Liver (tissue), 8 donors: ENCODE measurements at regions not wholly inside any gene's neighbourhood (a gene's known extent, or its start where the extent isn't known, plus 50 kb on each side); places are given as distances from the start of the nearest gene placed in this dataset.
A peak's percentile ranks its signal among the peaks of the same experiment; 100 is the strongest.

Experiments
- DNase-seq: peaks from one replicate; pipeline ENCODE4 v3.0.0-alpha.2; 2017; ENCODE audit warnings: low spot score
- H3K27ac ChIP-seq, 2 donors: one replicate each; pipeline ENCODE4 v1.7.0; 2013; ENCODE audit warnings: inconsistent platforms in 2 of 2, low read length in 2 of 2, control low read depth in 1 of 2, low read depth in 1 of 2, mild to moderate bottlenecking in 1 of 2
- H3K27me3 ChIP-seq, 4 donors: one replicate each; pipeline versions ENCODE4 v1.6.1 to v1.7.0; 2013; ENCODE audit warnings: low read length in 3 of 4, inconsistent platforms in 1 of 4, mild to moderate bottlenecking in 1 of 4, moderate library complexity in 1 of 4; ENCODE audit not compliant: control insufficient read depth in 4 of 4, insufficient read depth in 4 of 4
- H3K36me3 ChIP-seq, 4 donors: one replicate each; pipeline versions ENCODE4 v1.6.1 to v1.7.0; 2013; ENCODE audit warnings: low read length in 3 of 4, mild to moderate bottlenecking in 3 of 4, low read depth in 1 of 4, moderate library complexity in 1 of 4; ENCODE audit not compliant: control insufficient read depth in 4 of 4, insufficient read depth in 3 of 4
- H3K4me1 ChIP-seq, 4 donors: one replicate each; pipeline versions ENCODE4 v1.6.1 to v1.7.0; 2013; ENCODE audit warnings: low read length in 3 of 4, mild to moderate bottlenecking in 3 of 4, moderate library complexity in 1 of 4; ENCODE audit not compliant: control insufficient read depth in 4 of 4, insufficient read depth in 4 of 4
- H3K4me3 ChIP-seq, 3 donors: one replicate each; pipeline versions ENCODE4 v1.6.1 to v1.7.0; 2013; ENCODE audit warnings: low read length in 3 of 3, control low read depth in 1 of 3, low read depth in 1 of 3, mild to moderate bottlenecking in 1 of 3
- H3K9ac ChIP-seq, 2 donors: one replicate each; pipeline ENCODE4 v1.7.0; 2013; ENCODE audit warnings: low read length in 2 of 2, mild to moderate bottlenecking in 2 of 2, moderate library complexity in 2 of 2, control low read depth in 1 of 2, low read depth in 1 of 2
- H3K9me3 ChIP-seq, 4 donors: one replicate each; pipeline versions ENCODE4 v1.6.1 to v1.7.0; 2013; ENCODE audit warnings: low read length in 3 of 4; ENCODE audit not compliant: control insufficient read depth in 4 of 4
- EGR1 ChIP-seq, 2 donors: IDR thresholded peaks; 2 replicates each; pipeline ENCODE4 v1.6.1; 2016 to 2018; ENCODE audit warnings: antibody characterized with exemption in 2 of 2, low read depth in 2 of 2
- FOXA1 ChIP-seq: IDR thresholded peaks from 2 replicates; pipeline ENCODE4 v1.6.1; 2016; ENCODE audit warnings: antibody characterized with exemption
- HNF4G ChIP-seq: IDR thresholded peaks from 2 replicates; pipeline ENCODE4 v1.6.1; 2016; ENCODE audit warnings: antibody characterized with exemption
- JUND ChIP-seq, 2 donors: IDR thresholded peaks; 2 replicates each; pipeline ENCODE4 v1.6.1; 2016; ENCODE audit warnings: antibody characterized with exemption in 2 of 2
- NR2F2 ChIP-seq: IDR thresholded peaks from 2 replicates; pipeline ENCODE4 v1.6.1; 2016; ENCODE audit warnings: antibody characterized with exemption
- RAD21 ChIP-seq, 2 donors: IDR thresholded peaks; 2 replicates each; pipeline ENCODE4 v1.6.1; 2016; ENCODE audit warnings: antibody characterized with exemption in 2 of 2, mild to moderate bottlenecking in 2 of 2
- RXRA ChIP-seq, 2 donors: IDR thresholded peaks; 2 replicates each; pipeline ENCODE4 v1.6.1; 2017 to 2018; ENCODE audit warnings: antibody characterized with exemption in 2 of 2, mild to moderate bottlenecking in 1 of 2
- SP1 ChIP-seq: IDR thresholded peaks from 2 replicates; pipeline ENCODE4 v1.6.1; 2018; ENCODE audit warnings: antibody characterized with exemption, mild to moderate bottlenecking
- TAF1 ChIP-seq: conservative IDR thresholded peaks from 2 replicates; pipeline ENCODE4 v1.6.1; 2016; ENCODE audit warnings: antibody characterized with exemption, mild to moderate bottlenecking
- YY1 ChIP-seq: IDR thresholded peaks from 2 replicates; pipeline ENCODE4 v1.6.1; 2016; ENCODE audit warnings: antibody characterized with exemption, mild to moderate bottlenecking
- WGBS: extraction: QIAGEN DNeasy Blood & Tissue Kit; methylation state at CpG from one replicate; pipeline ENCODE4 v1.1.7; 2013; 5-methylcytosine and 5-hydroxymethylcytosine counted together
- TF ChIP-seq, protein P1 (sequence below): fragments of 150-350 bp; IDR thresholded peaks from 2 replicates; pipeline ENCODE4 v1.5.1; 2017; ENCODE audit warnings: improper control_type of control experiment, low read depth, low read length; ENCODE audit not compliant: missing input control
- TF ChIP-seq, protein P2 (sequence below): IDR thresholded peaks from 2 replicates; pipeline ENCODE4 v1.6.1; 2016; ENCODE audit warnings: antibody characterized with exemption
- TF ChIP-seq, protein P3 (sequence below): IDR thresholded peaks from 2 replicates; pipeline ENCODE4 v1.6.1; 2016; ENCODE audit warnings: antibody characterized with exemption
- TF ChIP-seq, protein P4 (sequence below): IDR thresholded peaks from 2 replicates; pipeline ENCODE4 v1.6.1; 2016; ENCODE audit warnings: antibody characterized with exemption
- TF ChIP-seq, protein P5 (sequence below): IDR thresholded peaks from 2 replicates; pipeline ENCODE4 v1.6.1; 2016; ENCODE audit warnings: antibody characterized with exemption, mild to moderate bottlenecking
- donor health status: healthy.
- donor health status: healthy.
- donor health status: healthy.
- donor health status: healthy.
- donor health status: healthy.

DNA sequence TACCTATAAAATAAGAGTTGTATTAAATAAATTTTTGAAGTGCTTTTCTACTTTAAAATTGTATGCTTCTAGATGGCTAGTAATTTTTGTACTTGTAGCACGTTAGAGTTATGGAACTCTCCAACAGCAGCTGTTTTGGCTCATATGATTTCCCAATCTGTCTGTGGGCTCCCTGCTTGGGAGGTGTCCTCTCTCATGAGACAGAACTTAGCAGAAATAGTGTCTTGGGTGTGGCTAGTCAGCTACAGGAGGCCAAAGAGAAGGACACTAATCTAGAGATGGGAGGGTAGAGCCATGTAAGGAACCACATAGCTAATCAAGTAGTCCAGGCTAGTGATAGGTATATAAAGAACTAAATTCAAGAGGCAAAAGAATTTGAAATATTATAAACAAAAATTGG lies 78.4 kb upstream of the DAB2 start:
- DNase-seq, result no peak
- no peaks in the 10 kb centered on the region for H3K9me3 ChIP-seq
- H3K27me3 ChIP-seq, result peaks cover 0 to 5% (median 0%) of the 10 kb centered on the region in 4 donors
- H3K36me3 ChIP-seq, result no peaks in the 10 kb centered on the region
- peaks cover 0 to 1% (median 0%) of the 10 kb centered on the region in 4 donors for H3K4me1 ChIP-seq
- 63% methylated on average over 1 of the region's 1 CpG for WGBS
- TF ChIP-seq, protein P1, sequence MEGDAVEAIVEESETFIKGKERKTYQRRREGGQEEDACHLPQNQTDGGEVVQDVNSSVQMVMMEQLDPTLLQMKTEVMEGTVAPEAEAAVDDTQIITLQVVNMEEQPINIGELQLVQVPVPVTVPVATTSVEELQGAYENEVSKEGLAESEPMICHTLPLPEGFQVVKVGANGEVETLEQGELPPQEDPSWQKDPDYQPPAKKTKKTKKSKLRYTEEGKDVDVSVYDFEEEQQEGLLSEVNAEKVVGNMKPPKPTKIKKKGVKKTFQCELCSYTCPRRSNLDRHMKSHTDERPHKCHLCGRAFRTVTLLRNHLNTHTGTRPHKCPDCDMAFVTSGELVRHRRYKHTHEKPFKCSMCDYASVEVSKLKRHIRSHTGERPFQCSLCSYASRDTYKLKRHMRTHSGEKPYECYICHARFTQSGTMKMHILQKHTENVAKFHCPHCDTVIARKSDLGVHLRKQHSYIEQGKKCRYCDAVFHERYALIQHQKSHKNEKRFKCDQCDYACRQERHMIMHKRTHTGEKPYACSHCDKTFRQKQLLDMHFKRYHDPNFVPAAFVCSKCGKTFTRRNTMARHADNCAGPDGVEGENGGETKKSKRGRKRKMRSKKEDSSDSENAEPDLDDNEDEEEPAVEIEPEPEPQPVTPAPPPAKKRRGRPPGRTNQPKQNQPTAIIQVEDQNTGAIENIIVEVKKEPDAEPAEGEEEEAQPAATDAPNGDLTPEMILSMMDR, result no peak
- TF ChIP-seq, protein P2, sequence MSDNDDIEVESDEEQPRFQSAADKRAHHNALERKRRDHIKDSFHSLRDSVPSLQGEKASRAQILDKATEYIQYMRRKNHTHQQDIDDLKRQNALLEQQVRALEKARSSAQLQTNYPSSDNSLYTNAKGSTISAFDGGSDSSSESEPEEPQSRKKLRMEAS, result no peak
- TF ChIP-seq EGR1 (IDR thresholded peaks at IDR 0.05; ENCODE audit: low read depth in 2 of 2) (no peak), RXRA (IDR thresholded peaks at IDR 0.05) (no peak), NR2F2 (no peak), TAF1 (no peak), JUND (IDR thresholded peaks at IDR 0.05) (no peak), SP1 (no peak), FOXA1 (no peak), RAD21 (IDR thresholded peaks at IDR 0.05) (no peak)
- TF ChIP-seq, protein P3, sequence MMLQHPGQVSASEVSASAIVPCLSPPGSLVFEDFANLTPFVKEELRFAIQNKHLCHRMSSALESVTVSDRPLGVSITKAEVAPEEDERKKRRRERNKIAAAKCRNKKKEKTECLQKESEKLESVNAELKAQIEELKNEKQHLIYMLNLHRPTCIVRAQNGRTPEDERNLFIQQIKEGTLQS, result no peak
- TF ChIP-seq, protein P4, sequence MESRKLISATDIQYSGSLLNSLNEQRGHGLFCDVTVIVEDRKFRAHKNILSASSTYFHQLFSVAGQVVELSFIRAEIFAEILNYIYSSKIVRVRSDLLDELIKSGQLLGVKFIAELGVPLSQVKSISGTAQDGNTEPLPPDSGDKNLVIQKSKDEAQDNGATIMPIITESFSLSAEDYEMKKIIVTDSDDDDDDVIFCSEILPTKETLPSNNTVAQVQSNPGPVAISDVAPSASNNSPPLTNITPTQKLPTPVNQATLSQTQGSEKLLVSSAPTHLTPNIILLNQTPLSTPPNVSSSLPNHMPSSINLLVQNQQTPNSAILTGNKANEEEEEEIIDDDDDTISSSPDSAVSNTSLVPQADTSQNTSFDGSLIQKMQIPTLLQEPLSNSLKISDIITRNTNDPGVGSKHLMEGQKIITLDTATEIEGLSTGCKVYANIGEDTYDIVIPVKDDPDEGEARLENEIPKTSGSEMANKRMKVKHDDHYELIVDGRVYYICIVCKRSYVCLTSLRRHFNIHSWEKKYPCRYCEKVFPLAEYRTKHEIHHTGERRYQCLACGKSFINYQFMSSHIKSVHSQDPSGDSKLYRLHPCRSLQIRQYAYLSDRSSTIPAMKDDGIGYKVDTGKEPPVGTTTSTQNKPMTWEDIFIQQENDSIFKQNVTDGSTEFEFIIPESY, result no peak
- no peak overlapping the region for H3K9ac ChIP-seq
- H3K27ac ChIP-seq, result no peak overlapping the region
- H3K4me3 ChIP-seq, result no peak overlapping the region

DNA sequence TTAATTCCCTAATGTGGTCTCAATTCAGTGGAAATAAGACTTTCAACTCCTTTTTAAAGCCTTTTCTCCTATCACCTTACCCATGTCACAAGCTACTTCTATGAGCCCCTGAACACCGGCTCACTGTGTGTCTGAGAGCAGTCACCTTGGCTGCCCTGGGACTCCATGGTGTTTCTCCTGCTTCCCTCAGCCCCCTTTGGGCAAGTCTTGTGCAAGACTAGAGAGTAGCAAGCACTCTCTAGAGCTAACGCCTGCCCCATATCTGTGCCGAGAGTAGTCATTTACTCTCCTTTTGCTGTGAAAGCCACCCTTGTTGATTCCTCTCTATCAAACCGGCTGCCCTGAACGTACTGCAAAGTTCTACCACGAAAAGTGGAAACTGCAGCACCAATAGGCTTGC lies 77.9 kb upstream of the DAB2 start:
- 90% methylated on average over 6 of the region's 6 CpGs for WGBS
- peaks cover 0 to 5% (median 0%) of the 10 kb centered on the region in 4 donors for H3K27me3 ChIP-seq
- peaks cover 0 to 1% (median 0%) of the 10 kb centered on the region in 4 donors for H3K4me1 ChIP-seq
- H3K9me3 ChIP-seq, result no peaks in the 10 kb centered on the region
- H3K36me3 ChIP-seq, result no peaks in the 10 kb centered on the region
- H3K9ac ChIP-seq, result no peak overlapping the region
- H3K4me3 ChIP-seq, result no peak overlapping the region
- H3K27ac ChIP-seq, result peak overlapping the region in 1 of 2 donors; percentile 13
- TF ChIP-seq, protein P2, result no peak
- no peak for TF ChIP-seq EGR1 (IDR thresholded peaks at IDR 0.05; ENCODE audit: low read depth in 2 of 2)
- TF ChIP-seq, protein P1, result no peak
- TF ChIP-seq, protein P4, result no peak
- no peak for TF ChIP-seq SP1
- no peak for TF ChIP-seq RAD21 (IDR thresholded peaks at IDR 0.05)
- TF ChIP-seq, protein P5, sequence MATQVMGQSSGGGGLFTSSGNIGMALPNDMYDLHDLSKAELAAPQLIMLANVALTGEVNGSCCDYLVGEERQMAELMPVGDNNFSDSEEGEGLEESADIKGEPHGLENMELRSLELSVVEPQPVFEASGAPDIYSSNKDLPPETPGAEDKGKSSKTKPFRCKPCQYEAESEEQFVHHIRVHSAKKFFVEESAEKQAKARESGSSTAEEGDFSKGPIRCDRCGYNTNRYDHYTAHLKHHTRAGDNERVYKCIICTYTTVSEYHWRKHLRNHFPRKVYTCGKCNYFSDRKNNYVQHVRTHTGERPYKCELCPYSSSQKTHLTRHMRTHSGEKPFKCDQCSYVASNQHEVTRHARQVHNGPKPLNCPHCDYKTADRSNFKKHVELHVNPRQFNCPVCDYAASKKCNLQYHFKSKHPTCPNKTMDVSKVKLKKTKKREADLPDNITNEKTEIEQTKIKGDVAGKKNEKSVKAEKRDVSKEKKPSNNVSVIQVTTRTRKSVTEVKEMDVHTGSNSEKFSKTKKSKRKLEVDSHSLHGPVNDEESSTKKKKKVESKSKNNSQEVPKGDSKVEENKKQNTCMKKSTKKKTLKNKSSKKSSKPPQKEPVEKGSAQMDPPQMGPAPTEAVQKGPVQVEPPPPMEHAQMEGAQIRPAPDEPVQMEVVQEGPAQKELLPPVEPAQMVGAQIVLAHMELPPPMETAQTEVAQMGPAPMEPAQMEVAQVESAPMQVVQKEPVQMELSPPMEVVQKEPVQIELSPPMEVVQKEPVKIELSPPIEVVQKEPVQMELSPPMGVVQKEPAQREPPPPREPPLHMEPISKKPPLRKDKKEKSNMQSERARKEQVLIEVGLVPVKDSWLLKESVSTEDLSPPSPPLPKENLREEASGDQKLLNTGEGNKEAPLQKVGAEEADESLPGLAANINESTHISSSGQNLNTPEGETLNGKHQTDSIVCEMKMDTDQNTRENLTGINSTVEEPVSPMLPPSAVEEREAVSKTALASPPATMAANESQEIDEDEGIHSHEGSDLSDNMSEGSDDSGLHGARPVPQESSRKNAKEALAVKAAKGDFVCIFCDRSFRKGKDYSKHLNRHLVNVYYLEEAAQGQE, result no peak
- TF ChIP-seq, protein P3, result no peak
- TF ChIP-seq RXRA (IDR thresholded peaks at IDR 0.05), result no peak
- TF ChIP-seq FOXA1, result no peak
- TF ChIP-seq YY1, result no peak
- no peak for TF ChIP-seq NR2F2
- TF ChIP-seq JUND (IDR thresholded peaks at IDR 0.05), result no peak
- TF ChIP-seq HNF4G, result no peak
- no peak for TF ChIP-seq TAF1
- no peak for DNase-seq
